ENCODE measurements at regions not wholly inside any gene's neighbourhood (a gene's known extent, or its start where the extent isn't known, plus 50 kb on each side); places are given as distances from the start of the nearest gene placed in this dataset.

GRCh38 chr3:73723596-73723995, 98.9 kb upstream of the PDZRN3 start:
- no peak for TF ChIP-seq FOXP2 (optimal IDR thresholded peaks at IDR 0.05; ENCODE audit: borderline replicate concordance, extremely low read depth, extremely low read length, insufficient read depth)
- TF ChIP-seq TAF1 (IDR thresholded peaks at IDR 0.05; ENCODE audit: borderline replicate concordance, insufficient read depth, low read length): no peak
- TF ChIP-seq REST (IDR thresholded peaks at IDR 0.05; ENCODE audit: insufficient read depth in 1 of 2, low read depth in 2 of 2, low read length in 2 of 2): no peak
- no peak for TF ChIP-seq SIN3A (IDR thresholded peaks at IDR 0.05; ENCODE audit: borderline replicate concordance, insufficient read depth, low read length)

- TF ChIP-seq SIN3A (IDR thresholded peaks at IDR 0.05; ENCODE audit: borderline replicate concordance, insufficient read depth, low read length) (no peak), REST (IDR thresholded peaks at IDR 0.05; ENCODE audit: insufficient read depth in 1 of 2, low read depth in 2 of 2, low read length in 2 of 2) (no peak), POLR2AphosphoS5 (IDR thresholded peaks at IDR 0.05; ENCODE audit: low read depth, low read length) (no peak), FOXP2 (optimal IDR thresholded peaks at IDR 0.05; ENCODE audit: borderline replicate concordance, extremely low read depth, extremely low read length, insufficient read depth) (no peak), TAF1 (IDR thresholded peaks at IDR 0.05; ENCODE audit: borderline replicate concordance, insufficient read depth, low read length) (no peak)
These were observed 95.1 kb upstream of the PDZRN3 start for GRCh38 chr3:73719861-73720260.

- TF ChIP-seq POLR2AphosphoS5 (IDR thresholded peaks at IDR 0.05; ENCODE audit: low read depth, low read length): no peak
- TF ChIP-seq TAF1 (IDR thresholded peaks at IDR 0.05; ENCODE audit: borderline replicate concordance, insufficient read depth, low read length): no peak
- TF ChIP-seq FOXP2 (optimal IDR thresholded peaks at IDR 0.05; ENCODE audit: borderline replicate concordance, extremely low read depth, extremely low read length, insufficient read depth): no peak
- no peak for TF ChIP-seq SIN3A (IDR thresholded peaks at IDR 0.05; ENCODE audit: borderline replicate concordance, insufficient read depth, low read length)
- no peak for TF ChIP-seq REST (IDR thresholded peaks at IDR 0.05; ENCODE audit: insufficient read depth in 1 of 2, low read depth in 2 of 2, low read length in 2 of 2)
These were observed 94.7 kb upstream of the PDZRN3 start for GRCh38 chr3:73719413-73719851.

GRCh38 chr3:73718326-73719110, 93.8 kb upstream of the PDZRN3 start:
- TF ChIP-seq POLR2AphosphoS5 (IDR thresholded peaks at IDR 0.05; ENCODE audit: low read depth, low read length) (no peak), SIN3A (IDR thresholded peaks at IDR 0.05; ENCODE audit: borderline replicate concordance, insufficient read depth, low read length) (no peak), FOXP2 (optimal IDR thresholded peaks at IDR 0.05; ENCODE audit: borderline replicate concordance, extremely low read depth, extremely low read length, insufficient read depth) (no peak), TAF1 (IDR thresholded peaks at IDR 0.05; ENCODE audit: borderline replicate concordance, insufficient read depth, low read length) (no peak), REST (IDR thresholded peaks at IDR 0.05; ENCODE audit: insufficient read depth in 1 of 2, low read depth in 2 of 2, low read length in 2 of 2) (no peak)

All from PFSK-1 (cell line).